ENCODE measurements at regions not wholly inside any gene's neighbourhood (a gene's known extent, or its start where the extent isn't known, plus 50 kb on each side); places are given as distances from the start of the nearest gene placed in this dataset.

GRCh38 chrX:15107367-15107988 is 162.4 kb downstream of the ASB9 start:
- no peak overlapping the region for H2BK5ac ChIP-seq (ENCODE audit: low read depth, low read length, poor library complexity)
- no peak overlapping the region for H3K27ac ChIP-seq (ENCODE audit: low read depth, low read length)
- no peaks in the 10 kb centered on the region for H3K36me3 ChIP-seq (ENCODE audit: control insufficient read depth in 1 of 2, insufficient read depth in 2 of 2, low read length in 2 of 2)
- no peak overlapping the region for H3K9ac ChIP-seq (ENCODE audit: low read length)
- H3K4ac ChIP-seq (ENCODE audit: low read depth, low read length) = no peak overlapping the region
- H4K12ac ChIP-seq (ENCODE audit: low read depth, low read length) = no peak overlapping the region
- no peak overlapping the region for H2BK12ac ChIP-seq (ENCODE audit: low read length)
- no CpG with 5 or more reads among the region's 1 CpG for WGBS (ENCODE audit: extremely low coverage, insufficient coverage, insufficient read length)
- H3K4me2 ChIP-seq (ENCODE audit: low read length) = no peak overlapping the region
- H3K23ac ChIP-seq (ENCODE audit: low read length) = no peak overlapping the region
- no peak for DNase-seq
- H3K14ac ChIP-seq (ENCODE audit: low read length) = no peak overlapping the region
- no peaks in the 10 kb centered on the region for H3K27me3 ChIP-seq (ENCODE audit: insufficient read depth, low read length)
- H2AK5ac ChIP-seq (ENCODE audit: low read length) = no peak overlapping the region
- H4K91ac ChIP-seq (ENCODE audit: low read depth, low read length) = no peak overlapping the region
- H3K4me1 ChIP-seq (ENCODE audit: control insufficient read depth in 1 of 2, insufficient read depth in 2 of 2, low read length in 2 of 2) = no peaks in the 10 kb centered on the region
- H3K18ac ChIP-seq (ENCODE audit: low read length) = no peak overlapping the region
- H2AFZ ChIP-seq (ENCODE audit: insufficient read depth, low read length, poor library complexity) = no peak overlapping the region
- no peaks in the 10 kb centered on the region for H3K79me2 ChIP-seq (ENCODE audit: control insufficient read depth, insufficient read depth, low read length, poor library complexity)
- H3K4me3 ChIP-seq (ENCODE audit: low read depth, low read length) = no peak overlapping the region
- H3K9me3 ChIP-seq (ENCODE audit: insufficient read depth, low read depth, low read length) = no peaks in the 10 kb centered on the region
- H2BK120ac ChIP-seq (ENCODE audit: insufficient read depth, low read length, poor library complexity) = no peak overlapping the region
- no peak overlapping the region for H4K8ac ChIP-seq (ENCODE audit: low read depth, low read length)
- no peaks in the 10 kb centered on the region for H3K79me1 ChIP-seq (ENCODE audit: low read length)

DNA sequence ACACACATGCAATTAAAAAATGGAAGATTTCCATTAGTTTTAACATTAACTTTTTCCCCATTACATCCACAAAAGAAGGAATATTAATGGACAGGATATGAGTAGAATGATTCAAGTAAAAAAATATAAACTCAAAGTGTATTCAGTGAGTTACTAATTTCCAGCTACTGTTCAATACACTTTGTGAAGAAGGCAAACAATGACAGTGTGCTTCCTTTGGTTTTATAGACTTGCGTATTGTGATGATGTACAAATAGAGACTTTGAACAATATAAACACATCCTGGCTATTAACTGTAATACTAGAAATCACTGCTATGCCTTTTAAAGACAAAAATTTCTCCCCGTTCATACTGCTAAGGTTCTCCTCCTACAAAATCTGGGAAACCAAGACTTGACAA is 171.4 kb downstream of the ASB9 start:
- H2BK120ac ChIP-seq (ENCODE audit: insufficient read depth, low read length, poor library complexity) = no peak overlapping the region
- no peak overlapping the region for H3K4me3 ChIP-seq (ENCODE audit: low read depth, low read length)
- no peaks in the 10 kb centered on the region for H3K4me1 ChIP-seq (ENCODE audit: control insufficient read depth in 1 of 2, insufficient read depth in 2 of 2, low read length in 2 of 2)
- H3K79me1 ChIP-seq (ENCODE audit: low read length) = no peaks in the 10 kb centered on the region
- WGBS (ENCODE audit: extremely low coverage, insufficient coverage, insufficient read length) = no CpG with 5 or more reads among the region's 2 CpGs
- no peak overlapping the region for H2AFZ ChIP-seq (ENCODE audit: insufficient read depth, low read length, poor library complexity)
- no peak overlapping the region for H4K91ac ChIP-seq (ENCODE audit: low read depth, low read length)
- no peak overlapping the region for H3K4me2 ChIP-seq (ENCODE audit: low read length)
- no peak overlapping the region for H4K8ac ChIP-seq (ENCODE audit: low read depth, low read length)
- H3K18ac ChIP-seq (ENCODE audit: low read length) = no peak overlapping the region
- H3K4ac ChIP-seq (ENCODE audit: low read depth, low read length) = no peak overlapping the region
- no peak overlapping the region for H3K23ac ChIP-seq (ENCODE audit: low read length)
- no peaks in the 10 kb centered on the region for H3K9me3 ChIP-seq (ENCODE audit: insufficient read depth, low read depth, low read length)
- DNase-seq = no peak
- no peaks in the 10 kb centered on the region for H3K36me3 ChIP-seq (ENCODE audit: control insufficient read depth in 1 of 2, insufficient read depth in 2 of 2, low read length in 2 of 2)
- no peaks in the 10 kb centered on the region for H3K27me3 ChIP-seq (ENCODE audit: insufficient read depth, low read length)
- H2AK5ac ChIP-seq (ENCODE audit: low read length) = no peak overlapping the region
- H2BK12ac ChIP-seq (ENCODE audit: low read length) = no peak overlapping the region
- H3K9ac ChIP-seq (ENCODE audit: low read length) = no peak overlapping the region
- H3K14ac ChIP-seq (ENCODE audit: low read length) = no peak overlapping the region
- H2BK5ac ChIP-seq (ENCODE audit: low read depth, low read length, poor library complexity) = no peak overlapping the region
- H4K12ac ChIP-seq (ENCODE audit: low read depth, low read length) = no peak overlapping the region
- H3K27ac ChIP-seq (ENCODE audit: low read depth, low read length) = no peak overlapping the region
- H3K79me2 ChIP-seq (ENCODE audit: control insufficient read depth, insufficient read depth, low read length, poor library complexity) = no peaks in the 10 kb centered on the region

DNA sequence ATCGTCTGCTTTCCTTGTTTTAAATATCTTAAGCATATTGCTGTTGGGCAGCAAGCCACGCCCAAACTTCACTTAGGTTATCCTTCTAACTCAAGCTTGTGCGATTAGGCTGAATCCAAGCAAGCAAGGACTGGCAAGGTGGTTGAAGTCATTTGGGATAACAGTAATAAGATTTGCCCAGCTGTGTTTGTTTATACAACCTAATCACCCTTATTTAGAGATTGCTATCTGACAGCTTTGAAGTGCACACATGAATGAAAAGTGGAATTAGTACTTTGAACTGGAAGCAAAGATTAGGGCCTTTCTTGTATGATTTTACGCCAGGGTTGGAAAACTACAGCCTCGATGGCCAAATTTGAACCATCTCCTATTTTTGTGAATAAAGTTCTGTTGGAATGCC is 182.1 kb downstream of the ASB9 start:
- Histone ChIP-seq H3K36me3 (ENCODE audit: control insufficient read depth in 1 of 2, insufficient read depth in 2 of 2, low read length in 2 of 2) (no peaks in the 10 kb centered on the region), H3K4me2 (ENCODE audit: low read length) (no peak overlapping the region), H3K18ac (ENCODE audit: low read length) (no peak overlapping the region), H2AFZ (ENCODE audit: insufficient read depth, low read length, poor library complexity) (no peak overlapping the region), H3K9ac (ENCODE audit: low read length) (no peak overlapping the region), H3K79me2 (ENCODE audit: control insufficient read depth, insufficient read depth, low read length, poor library complexity) (no peaks in the 10 kb centered on the region), H3K4ac (ENCODE audit: low read depth, low read length) (no peak overlapping the region), H4K8ac (ENCODE audit: low read depth, low read length) (no peak overlapping the region), H2AK5ac (ENCODE audit: low read length) (no peak overlapping the region), H3K4me1 (ENCODE audit: control insufficient read depth in 1 of 2, insufficient read depth in 2 of 2, low read length in 2 of 2) (no peaks in the 10 kb centered on the region), H3K9me3 (ENCODE audit: insufficient read depth, low read depth, low read length) (no peaks in the 10 kb centered on the region), H3K27ac (ENCODE audit: low read depth, low read length) (no peak overlapping the region), H2BK12ac (ENCODE audit: low read length) (no peak overlapping the region), H3K4me3 (ENCODE audit: low read depth, low read length) (no peak overlapping the region), H4K91ac (ENCODE audit: low read depth, low read length) (no peak overlapping the region), H4K12ac (ENCODE audit: low read depth, low read length) (no peak overlapping the region), H3K23ac (ENCODE audit: low read length) (no peak overlapping the region), H3K27me3 (ENCODE audit: insufficient read depth, low read length) (no peaks in the 10 kb centered on the region), H2BK120ac (ENCODE audit: insufficient read depth, low read length, poor library complexity) (no peak overlapping the region), H3K79me1 (ENCODE audit: low read length) (no peaks in the 10 kb centered on the region), H3K14ac (ENCODE audit: low read length) (no peak overlapping the region), H2BK5ac (ENCODE audit: low read depth, low read length, poor library complexity) (no peak overlapping the region)
- no CpG with 5 or more reads among the region's 5 CpGs for WGBS (ENCODE audit: extremely low coverage, insufficient coverage, insufficient read length)
- no peak for DNase-seq

DNA sequence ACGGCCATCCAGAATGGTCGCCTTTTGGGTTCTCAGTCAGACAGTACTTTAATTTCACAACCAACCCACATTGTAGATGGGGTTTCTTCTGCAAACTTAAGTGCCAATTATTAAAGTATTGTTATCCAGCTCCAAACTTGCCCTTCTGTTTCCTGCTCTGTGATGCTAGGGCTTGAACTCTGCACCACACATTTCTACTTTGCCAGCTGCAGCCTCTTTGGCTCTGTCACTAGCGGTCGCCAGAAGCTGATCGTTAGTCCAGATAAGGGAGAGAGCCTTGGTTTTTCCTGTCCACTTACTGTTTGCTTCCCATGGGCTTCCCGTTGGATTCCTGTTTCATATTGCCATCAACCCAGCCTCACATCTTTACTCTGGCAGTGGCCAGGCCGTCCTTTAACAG is 196.6 kb downstream of the ASB9 start:
- Histone ChIP-seq H3K9ac (ENCODE audit: low read length) (no peak overlapping the region), H3K4me2 (ENCODE audit: low read length) (no peak overlapping the region), H2BK12ac (ENCODE audit: low read length) (no peak overlapping the region), H2BK5ac (ENCODE audit: low read depth, low read length, poor library complexity) (no peak overlapping the region), H3K27ac (ENCODE audit: low read depth, low read length) (no peak overlapping the region), H3K79me2 (ENCODE audit: control insufficient read depth, insufficient read depth, low read length, poor library complexity) (no peaks in the 10 kb centered on the region), H2AFZ (ENCODE audit: insufficient read depth, low read length, poor library complexity) (no peak overlapping the region), H3K27me3 (ENCODE audit: insufficient read depth, low read length) (no peaks in the 10 kb centered on the region), H3K9me3 (ENCODE audit: insufficient read depth, low read depth, low read length) (no peaks in the 10 kb centered on the region), H3K36me3 (ENCODE audit: control insufficient read depth in 1 of 2, insufficient read depth in 2 of 2, low read length in 2 of 2) (no peaks in the 10 kb centered on the region), H3K4ac (ENCODE audit: low read depth, low read length) (no peak overlapping the region), H3K79me1 (ENCODE audit: low read length) (no peaks in the 10 kb centered on the region), H4K91ac (ENCODE audit: low read depth, low read length) (no peak overlapping the region), H4K8ac (ENCODE audit: low read depth, low read length) (no peak overlapping the region), H3K4me1 (ENCODE audit: control insufficient read depth in 1 of 2, insufficient read depth in 2 of 2, low read length in 2 of 2) (peaks cover 0 to 1% of the 10 kb centered on the region in 2 experiments), H3K14ac (ENCODE audit: low read length) (no peak overlapping the region), H4K12ac (ENCODE audit: low read depth, low read length) (no peak overlapping the region), H2BK120ac (ENCODE audit: insufficient read depth, low read length, poor library complexity) (no peak overlapping the region), H3K23ac (ENCODE audit: low read length) (no peak overlapping the region), H3K4me3 (ENCODE audit: low read depth, low read length) (no peak overlapping the region), H2AK5ac (ENCODE audit: low read length) (no peak overlapping the region), H3K18ac (ENCODE audit: low read length) (no peak overlapping the region)
- no peak for DNase-seq
- WGBS (ENCODE audit: extremely low coverage, insufficient coverage, insufficient read length) = no CpG with 5 or more reads among the region's 7 CpGs

Measured in trophoblast cell (in vitro differentiated cells and primary cell).